NAMALWA (cell line): ENCODE measurements at regions not wholly inside any gene's neighbourhood (a gene's known extent, or its start where the extent isn't known, plus 50 kb on each side); places are given as distances from the start of the nearest gene placed in this dataset.

Experiments used
- DNase-seq: peaks from one replicate; pipeline ENCODE4 v3.0.0-alpha.2; 2015; ENCODE audit warnings: low spot score

DNA sequence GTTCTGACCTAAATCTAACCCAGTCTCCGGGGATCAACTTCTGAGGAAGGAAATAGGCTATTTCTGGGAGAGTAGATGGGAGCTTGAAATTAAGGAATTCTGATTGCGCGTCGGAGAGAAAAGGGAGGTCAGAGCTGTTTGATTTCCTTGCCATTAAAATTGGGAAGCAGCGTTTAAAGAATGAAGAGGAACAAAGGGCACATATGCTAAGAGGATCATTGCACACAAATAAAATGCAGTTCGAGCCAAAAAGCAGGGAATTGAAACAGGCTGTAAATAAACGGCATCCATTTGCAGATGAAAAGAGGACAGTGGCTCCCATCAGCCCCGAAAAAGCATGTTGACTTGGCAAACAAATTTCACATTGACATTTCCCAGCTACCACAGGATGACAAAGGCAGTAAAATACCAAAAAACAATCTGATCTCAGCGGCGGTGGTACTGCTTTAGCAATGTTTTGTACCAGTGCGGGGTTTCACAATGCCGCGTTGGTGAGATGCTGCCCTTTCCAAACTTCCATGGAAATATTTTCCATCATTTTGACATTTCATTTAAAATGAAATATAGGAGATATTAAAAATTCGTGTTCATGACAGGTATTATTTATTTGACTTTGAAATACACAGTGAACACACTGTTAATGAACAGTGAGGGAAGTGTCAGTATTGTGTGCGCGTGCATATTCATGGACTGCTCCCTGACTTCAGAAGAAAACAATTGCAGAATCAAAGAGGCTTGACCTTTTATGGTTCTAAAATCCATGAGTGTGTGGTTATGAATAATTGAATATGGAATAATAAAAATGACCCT is 108.8 kb downstream of the SQOR start:
- no peak for DNase-seq

DNA sequence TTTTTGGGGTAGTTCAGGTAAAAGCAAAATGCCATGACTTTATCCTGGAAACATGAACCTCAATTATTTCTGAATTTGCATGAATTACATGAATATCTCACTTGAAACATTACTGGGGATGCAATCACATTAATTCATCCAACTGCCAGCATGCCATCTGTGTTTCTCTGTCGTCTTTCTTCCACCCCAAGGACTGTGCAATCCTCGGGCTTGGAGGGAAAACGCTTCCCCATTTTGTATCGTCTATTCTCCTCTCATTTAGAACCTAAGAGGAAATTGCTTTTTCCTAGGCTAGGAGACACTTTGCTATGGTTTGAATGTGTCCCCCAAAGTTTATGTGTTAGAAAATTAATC is 109.4 kb downstream of the SQOR start:
- DNase-seq, result no peak

DNA sequence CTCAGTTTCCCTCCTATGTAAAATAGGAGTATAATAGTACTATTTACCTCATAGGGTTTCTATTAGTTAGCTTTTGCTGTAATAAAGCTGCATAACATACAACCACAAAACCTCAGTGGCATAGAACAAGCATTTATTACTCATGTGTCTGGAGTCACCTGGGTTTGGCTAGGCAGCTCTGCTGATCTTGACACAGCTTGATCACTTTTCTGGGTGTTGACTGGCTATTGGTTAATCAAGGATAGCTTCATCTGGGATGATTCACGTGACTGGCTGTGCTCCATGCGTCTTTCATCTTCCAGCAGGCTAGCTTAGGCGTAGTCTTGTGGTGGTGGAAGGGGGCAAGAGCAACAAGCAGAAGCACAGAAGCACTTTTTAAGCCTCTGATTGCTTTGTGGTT is 112.6 kb downstream of the SQOR start:
- DNase-seq, result no peak

DNA sequence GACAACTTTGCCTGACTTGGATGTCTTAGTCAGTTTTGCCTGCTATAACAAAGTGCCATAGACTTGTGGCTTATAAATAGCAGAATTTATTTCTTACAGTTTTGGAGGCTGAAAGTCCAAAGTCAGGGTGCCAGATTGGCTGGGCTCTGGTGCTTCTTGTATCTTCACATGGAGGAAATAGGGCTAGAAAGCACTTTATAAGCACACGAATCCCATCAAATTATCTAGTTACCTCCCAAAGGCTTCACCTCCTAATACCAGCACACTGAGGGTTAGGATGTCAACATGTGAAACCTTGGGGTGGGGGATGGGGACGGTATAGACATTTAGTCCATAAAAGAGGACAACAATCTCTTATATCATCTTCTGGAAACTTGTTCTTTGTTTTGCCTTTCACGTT is 116.8 kb downstream of the SQOR start:
- no peak for DNase-seq

DNA sequence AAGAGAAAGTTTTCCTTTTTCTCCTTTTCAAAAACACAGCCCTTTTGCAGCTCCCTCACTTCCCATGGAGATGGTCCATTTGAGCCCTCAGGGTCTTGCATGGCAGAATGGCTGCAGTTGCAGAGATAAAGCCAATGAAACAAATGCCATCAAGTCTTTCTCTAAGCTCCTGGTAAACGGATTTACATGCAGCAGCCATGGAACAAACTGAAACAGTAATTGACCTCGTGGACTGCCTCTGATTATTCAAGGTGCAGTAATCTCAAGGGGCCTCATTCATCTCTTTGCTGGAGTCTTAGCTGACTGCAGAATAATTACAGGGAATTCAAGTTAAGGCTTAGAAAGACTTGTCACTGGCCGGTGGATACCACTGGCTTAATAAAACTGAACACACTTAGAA is 125.1 kb downstream of the SQOR start:
- no peak for DNase-seq

DNA sequence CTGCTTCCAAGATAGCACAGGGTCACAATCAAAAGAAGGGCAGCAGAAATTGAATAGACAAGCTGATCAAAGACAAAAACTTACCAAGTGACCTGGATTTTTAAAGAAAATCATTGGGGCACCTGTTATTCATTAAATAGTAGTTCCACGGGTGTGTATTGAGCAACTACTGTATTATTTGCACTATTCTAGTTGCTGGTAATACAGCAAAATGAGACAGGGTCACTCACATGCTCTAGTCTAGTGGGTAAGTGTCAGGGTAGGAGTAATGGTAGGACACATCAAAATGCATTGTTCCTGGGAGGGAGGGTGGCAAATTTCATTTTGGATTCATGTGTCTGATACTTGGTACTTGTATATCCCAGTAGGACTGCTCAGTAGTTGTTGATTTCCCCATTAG is 127.9 kb downstream of the SQOR start:
- no peak for DNase-seq

DNA sequence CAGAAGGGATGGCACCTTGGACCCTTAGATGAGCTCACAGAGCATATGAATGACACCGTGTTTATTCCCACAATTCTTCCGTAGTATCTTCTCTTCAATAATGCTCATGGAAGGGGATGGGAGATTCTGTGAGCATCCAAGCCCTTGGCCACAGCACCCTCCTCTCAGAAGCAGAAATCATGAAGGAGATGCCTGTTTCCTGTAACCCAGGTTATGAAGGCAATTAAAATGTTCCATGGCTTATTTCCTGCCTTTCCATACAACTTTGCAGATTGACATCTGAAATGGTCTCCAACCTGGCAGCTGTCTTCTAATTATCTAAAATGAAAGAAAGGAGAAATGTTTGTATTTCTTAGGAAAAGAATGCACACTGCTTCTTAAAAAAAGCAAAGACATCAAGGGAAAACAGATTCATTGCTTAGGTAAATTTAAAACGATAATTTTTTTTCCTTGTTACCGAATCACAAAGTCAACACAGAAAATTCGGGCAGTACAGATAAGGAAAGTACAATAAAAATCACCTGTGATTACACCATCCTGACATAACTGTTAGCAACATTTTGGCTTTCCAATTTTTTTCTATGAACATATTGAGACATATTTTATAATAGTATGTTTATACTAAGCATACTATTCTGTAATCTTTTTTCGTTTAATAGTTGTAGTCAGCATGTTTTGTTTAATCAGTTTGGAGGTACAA is 128.5 kb downstream of the SQOR start:
- no peak for DNase-seq

DNA sequence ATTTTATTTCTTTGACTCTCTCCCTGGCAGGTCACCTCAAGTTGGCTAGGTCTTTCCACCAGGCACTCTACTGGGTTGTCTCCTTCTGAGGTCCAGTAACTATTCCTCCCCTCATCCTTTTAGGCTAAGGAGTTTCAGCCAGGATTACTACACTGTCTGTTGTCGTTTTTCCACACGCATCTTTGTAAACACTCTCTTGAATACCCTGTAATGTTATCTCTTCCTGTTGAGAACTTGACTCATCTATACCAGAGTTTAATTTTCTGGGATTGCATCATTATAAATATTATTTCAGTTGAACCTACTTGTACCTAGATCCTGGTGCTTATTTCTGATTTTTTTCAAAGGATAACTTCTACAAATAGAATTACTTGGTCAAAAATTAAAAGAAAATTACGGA is 138.3 kb downstream of the SQOR start:
- DNase-seq, result no peak

DNA sequence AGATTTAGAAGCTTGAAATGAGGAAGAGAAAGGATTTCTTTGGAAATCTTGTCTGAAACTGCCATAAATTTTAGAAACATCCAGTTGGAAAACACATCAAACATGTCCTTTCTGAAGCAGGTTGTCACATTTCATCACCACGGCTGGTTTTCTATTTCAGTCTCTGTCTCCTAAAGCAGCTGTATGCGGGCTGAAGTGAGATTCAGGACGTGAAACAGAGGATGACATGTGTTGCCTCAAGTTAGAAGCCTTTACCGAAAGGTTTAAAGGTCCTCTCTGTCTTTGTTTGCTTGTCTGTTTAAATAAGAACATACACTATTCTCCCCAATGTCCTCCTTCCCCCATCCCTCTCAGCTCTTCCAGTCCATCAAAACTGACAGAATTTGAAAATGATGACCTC is 141.9 kb downstream of the SQOR start:
- DNase-seq, result peak; percentile 17

DNA sequence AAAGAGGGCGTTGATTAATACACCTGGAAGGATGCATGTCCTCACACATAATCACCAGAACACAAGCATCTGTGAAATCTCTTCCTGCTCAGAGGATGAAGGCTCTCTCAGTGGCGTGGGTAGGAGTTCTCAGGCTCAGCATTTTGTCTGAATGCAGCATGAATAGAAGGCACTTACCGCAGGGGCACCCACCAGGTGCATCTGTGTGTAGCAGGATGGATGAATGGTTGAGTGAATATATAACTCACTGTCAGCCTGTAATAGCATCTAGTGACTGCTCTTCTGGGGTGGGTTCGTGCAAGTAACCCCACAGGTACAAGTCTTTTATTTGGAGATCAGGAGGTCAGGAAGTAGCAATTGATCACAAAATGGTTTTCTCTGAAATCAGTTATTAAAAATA is 143.0 kb downstream of the SQOR start:
- DNase-seq, result peak; percentile 54

DNA sequence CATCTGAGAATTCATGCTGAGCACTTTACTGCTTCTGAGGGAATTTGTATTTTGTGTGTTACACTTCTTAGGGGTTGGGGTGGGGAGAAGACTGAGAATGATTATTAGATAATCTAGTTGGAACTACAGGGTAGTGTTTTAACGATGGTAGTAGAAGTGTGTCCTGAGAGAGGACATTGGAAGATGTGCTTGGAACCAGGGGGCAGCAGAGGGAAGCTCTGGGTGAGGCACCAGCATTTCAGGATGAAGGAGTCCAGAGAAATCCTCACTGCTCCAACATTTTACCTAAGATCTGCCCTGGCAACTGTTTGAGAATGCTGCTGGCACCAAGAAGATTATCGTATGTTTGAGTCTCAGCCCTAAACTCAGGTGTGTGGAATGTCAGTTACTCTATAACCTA is 145.5 kb downstream of the SQOR start:
- no peak for DNase-seq

DNA sequence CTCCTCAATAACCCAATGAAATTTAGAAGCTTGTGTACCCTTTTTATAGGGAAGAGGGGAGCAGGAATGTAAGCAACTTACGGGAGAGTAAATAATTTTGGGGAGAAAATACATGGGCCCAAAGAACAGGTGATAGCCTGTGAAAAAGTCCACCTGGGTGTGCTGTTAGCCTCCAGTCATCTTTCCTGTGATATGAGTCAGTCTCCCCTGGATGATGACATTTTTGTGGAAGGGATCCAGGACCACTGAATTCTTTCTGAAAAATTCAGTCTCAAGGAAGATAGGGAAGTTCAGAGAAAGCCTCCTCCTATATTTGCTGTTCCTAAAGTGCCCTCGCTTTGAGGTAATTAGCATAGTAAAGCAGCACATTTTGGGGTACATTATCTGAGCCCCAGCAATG is 149.8 kb downstream of the SQOR start:
- DNase-seq, result no peak

DNA sequence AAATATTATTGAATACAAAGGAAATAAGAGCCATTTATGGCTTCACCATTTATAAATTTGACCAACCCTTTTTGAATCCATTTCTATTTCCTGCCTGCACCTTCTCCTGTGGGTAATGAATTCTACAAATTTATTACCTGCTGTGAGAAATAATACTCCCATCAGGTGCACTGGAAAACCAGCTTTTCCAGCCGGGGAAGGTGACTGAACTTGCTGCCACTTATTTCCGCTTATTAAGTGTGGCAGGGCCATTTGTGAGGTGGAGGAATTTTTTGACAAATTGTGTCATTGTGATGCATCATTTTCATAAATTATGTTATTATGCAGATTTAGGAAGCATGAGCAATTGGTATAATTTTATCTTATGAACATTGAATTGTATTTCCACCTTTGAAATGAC is 151.1 kb downstream of the SQOR start:
- no peak for DNase-seq

DNA sequence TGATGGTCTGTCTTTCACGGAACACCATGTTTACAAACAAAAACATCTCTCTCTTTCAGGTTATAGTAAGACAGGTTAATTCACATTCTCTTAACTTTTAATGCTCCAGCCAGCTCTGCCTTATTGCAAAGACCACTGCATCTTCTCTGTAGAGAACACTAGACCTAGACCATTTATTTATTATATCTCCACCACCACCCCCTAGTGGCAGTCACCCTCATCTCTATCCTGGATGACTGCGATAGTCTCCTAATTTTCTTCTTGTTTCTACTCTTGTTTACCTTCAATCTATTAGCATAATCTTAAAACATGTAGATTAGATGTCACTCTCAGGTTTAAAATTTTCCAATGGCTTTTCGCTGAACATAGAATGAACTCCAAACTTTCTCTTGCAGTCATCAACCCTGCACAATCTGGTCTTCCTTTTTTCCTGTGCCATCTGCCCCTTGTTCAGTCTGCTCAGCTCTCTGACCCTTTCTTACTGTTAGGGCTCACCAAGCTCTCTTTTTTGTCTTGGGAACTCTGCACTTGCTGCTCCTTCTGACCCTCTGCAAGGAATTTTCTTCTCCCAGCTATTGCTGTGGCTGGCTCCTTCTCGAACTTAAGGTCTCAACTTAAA is 155.6 kb downstream of the SQOR start:
- peak; percentile 72 for DNase-seq

DNA sequence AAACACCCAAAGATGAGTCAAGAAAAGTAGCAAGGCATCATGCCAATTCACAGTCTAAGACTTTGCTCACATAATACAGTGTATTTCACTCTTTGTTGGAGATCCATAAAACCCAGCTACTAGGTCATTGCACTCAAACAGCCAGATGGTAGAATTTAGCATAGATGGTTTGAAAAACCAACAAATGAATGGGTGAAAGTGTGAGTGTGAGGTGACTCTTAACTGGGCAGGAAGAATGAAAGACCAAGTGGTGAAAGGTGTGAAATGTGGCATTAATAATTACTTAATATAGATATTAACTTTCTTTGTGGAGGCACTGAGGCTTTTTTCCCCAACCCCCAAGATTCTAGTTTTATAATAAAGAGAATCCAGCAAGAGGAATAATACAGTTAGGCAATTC is 159.5 kb downstream of the SQOR start:
- DNase-seq, result no peak

DNA sequence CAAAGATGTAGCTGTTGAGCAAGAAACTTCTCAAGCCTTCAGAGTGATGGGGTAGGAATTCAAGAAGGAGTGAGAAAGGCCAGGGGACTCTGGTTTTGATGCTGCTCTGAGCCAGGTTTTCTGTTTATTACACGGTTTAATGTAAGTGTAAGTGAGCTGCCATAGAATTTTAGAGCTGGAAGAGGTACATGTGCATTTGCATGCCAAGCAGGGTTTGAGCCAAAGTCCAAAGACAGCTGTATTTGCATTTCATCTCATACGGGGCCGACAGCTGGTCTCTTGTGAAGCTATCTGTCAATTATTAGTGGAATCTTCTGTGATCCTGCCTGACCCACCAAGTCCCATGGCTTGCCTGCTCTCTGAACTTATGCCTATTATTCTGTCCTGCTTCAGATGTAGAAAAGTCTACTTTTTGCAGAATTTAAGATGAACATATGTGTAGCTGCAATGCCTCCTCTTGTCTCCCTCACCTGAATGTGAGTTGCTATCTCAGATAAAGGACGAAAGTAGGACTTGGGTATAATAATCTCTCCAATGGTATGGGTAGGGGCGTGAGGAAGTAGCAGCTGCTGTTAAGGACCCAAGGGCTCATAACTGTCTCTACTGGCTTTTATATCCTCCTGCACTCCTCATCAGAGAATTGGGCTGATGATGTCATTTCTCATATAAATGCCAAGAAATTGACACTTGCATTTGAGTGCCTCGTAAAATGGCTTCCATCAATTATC is 160.0 kb downstream of the SQOR start:
- DNase-seq, result peak; percentile 9

DNA sequence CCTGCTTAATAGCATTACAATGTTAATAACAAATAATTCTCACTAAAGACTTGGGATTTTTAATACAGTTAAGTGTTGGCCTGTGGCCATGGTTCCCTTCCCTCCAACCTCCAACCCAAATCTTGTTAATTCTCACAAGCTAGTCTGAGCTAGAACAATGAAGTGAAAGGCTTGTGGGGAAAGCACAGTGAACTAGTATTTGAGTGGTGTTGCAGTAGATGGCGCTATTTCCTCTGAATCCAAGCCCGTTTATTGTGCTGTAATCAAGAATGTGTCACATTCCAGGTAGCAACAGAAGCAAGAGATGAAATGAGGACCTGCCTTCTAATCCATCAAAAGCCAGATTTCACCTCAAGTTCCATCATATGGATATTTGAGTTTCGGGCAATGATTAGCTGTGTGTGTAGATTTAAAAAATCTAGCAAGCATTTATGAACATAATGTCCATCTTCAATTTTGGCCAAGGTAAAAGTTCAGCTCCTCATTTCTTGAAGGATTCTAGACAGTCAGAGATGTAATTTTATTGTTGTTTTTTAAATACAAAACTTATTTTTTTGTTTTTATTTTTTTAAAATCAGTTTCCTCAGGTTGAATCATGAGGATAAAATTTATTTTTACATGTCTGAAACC is 160.7 kb downstream of the SQOR start:
- peak; percentile 71 for DNase-seq

DNA sequence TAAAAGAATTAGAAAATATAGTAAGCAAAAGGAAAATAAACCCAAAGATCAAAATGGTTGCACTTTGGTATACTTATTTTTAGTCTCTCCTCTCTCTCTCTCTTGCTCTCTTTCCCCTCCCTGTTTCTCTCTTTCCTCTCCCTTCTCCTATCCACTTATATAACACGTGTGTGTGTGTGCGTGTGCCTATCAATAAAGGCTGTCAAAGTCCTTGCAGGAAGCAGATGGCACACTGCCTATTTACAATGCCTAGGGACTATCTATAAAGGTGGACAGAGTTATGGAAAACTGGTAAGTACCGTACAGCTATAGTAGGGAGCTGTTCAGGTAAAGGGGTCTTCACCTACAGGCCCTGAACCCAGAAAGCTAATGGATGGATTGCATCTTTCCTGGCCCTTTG is 161.6 kb downstream of the SQOR start:
- no peak for DNase-seq

DNA sequence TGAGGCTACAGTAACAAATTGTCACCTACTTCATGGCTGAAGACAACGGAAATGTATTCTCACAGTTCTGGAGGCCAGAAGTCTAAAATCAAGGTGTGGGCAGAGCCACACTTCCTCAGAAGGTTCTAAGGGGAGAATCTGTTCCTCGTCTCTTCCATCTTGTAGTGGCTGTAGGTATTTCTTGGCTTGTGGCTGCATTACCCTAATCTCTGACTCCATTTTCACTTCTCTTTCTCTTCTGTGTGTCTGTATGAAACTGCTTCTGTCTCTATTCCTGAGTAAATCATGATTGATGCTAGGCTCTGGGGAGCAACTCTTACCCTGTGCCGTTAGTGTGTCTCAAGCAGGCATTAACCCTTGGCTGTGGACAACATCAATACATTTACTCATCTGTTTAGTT is 164.7 kb downstream of the SQOR start:
- DNase-seq, result no peak

DNA sequence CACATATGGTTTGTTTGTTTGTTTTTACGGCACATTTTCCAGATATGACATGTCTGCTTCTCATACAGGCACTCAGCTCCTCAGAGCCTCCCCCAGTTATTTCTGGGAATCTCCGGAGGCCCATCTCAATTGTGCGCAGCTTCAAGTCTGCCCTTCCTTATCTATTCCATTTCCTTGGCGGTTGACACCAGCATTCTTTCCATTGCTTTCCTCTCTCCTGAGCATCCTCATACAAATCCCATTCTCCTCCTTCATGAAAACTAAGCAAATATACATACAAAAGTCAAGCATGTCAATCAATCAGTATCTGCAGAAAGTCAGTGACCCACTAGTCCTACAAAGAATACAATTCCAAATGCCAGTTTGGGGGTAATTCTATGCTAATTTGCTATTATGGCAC is 166.7 kb downstream of the SQOR start:
- DNase-seq, result no peak

DNA sequence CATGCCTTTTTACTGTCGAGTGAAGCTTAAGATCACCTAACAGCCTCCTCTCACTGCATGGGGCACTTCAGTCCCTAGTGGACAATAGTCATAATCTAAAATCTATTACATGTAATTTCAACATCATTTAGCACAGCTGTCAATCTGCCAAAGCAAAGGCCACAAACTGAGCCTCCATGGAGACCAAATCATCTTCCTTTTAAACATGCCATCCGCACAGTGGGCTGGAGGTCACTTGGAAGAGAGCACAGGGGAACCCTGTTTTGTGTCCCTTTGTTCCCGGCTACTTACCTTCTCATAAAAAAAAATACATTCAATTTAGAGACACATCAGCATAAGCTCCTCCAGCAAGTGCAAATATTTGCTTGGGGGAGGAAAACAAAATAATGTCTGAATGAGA is 167.3 kb downstream of the SQOR start:
- DNase-seq, result no peak

DNA sequence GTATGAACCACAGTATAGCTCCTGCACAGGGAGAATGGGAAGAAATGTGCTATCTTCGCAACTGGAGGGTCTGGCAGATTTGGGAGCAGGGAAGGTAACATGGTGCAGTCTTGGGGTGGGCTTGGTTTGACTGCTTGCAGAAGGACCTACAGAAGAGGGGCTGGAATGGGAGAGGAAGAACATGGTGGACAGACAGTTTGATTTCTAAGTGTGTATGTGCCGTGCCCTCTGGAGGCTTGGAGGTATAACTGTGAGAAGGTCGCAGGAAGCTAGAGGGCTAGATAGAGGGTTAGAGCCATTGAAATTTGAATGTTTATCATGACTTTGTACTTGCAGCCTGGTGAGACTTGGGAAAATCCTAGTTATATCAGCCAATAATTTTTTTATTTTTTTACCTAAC is 169.2 kb downstream of the SQOR start:
- DNase-seq, result no peak
